Omental fat pad (tissue), 3 donors: ENCODE measurements at regions not wholly inside any gene's neighbourhood (a gene's known extent, or its start where the extent isn't known, plus 50 kb on each side); places are given as distances from the start of the nearest gene placed in this dataset.
"Not testable (repeated sequence)": the region's sequence is repeated elsewhere in the genome, so short reads cannot be mapped to it uniquely, and the experiment has no call there.

Source experiments
- ATAC-seq: fragments of 150-250 bp; one replicate; pipeline ENCODE4 v1.9.1; 2016; ENCODE audit warnings: mild to moderate bottlenecking, moderate library complexity; ENCODE audit not compliant: low FRiP score
- DNase-seq: peaks from one replicate; pipeline ENCODE4 v3.0.0-alpha.2; 2019; ENCODE audit warnings: low spot score
- TF ChIP-seq, protein P1 (sequence below), 3 donors: fragments of 450-650 bp; IDR thresholded peaks; one replicate each; pipeline ENCODE4 v1.5.1; 2016 to 2017; ENCODE audit warnings: antibody characterized with exemption in 3 of 3, mild to moderate bottlenecking in 3 of 3, moderate library complexity in 2 of 3

- DNase-seq (no peak), ATAC-seq (no peak)
- TF ChIP-seq, protein P1, sequence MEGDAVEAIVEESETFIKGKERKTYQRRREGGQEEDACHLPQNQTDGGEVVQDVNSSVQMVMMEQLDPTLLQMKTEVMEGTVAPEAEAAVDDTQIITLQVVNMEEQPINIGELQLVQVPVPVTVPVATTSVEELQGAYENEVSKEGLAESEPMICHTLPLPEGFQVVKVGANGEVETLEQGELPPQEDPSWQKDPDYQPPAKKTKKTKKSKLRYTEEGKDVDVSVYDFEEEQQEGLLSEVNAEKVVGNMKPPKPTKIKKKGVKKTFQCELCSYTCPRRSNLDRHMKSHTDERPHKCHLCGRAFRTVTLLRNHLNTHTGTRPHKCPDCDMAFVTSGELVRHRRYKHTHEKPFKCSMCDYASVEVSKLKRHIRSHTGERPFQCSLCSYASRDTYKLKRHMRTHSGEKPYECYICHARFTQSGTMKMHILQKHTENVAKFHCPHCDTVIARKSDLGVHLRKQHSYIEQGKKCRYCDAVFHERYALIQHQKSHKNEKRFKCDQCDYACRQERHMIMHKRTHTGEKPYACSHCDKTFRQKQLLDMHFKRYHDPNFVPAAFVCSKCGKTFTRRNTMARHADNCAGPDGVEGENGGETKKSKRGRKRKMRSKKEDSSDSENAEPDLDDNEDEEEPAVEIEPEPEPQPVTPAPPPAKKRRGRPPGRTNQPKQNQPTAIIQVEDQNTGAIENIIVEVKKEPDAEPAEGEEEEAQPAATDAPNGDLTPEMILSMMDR (IDR thresholded peaks at IDR 0.05), result no peak
Measured at GRCh38 chr21:14058566-14058965, 152.2 kb downstream of the LIPI start.

DNA sequence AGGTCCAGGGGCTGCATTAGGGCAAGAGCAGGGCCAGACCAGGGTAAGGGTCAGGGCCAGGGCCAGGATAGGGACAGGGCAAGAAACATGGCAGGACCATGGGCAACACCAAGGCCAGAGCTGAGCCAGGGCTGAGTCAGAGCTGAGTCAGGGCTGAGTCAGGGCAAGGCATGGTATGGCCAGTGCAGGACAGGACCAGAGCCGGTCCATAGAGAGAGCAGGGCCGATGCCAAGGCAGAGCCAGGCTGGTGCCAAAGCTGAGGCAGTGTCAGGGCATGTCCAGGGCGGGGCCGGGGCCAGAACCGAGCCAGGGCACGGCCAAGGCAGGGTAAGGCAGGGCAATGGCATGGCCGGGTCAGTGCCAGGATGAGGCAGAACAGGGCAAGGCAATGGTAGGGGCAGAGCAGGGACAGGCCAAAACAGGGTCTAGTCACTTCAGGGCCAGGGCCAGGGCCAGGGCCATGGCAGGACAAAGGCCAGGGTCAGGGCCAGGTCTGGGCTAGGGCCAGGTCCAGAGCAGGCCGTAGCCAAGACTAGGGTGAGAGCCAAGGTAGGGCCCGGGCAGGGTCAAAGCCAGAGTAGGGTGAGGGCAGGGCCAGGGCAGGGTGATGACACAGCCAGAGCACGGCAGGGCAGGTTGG, 152.8 kb downstream of the LIPI start:
- not testable (repeated sequence) for ATAC-seq, DNase-seq

GRCh38 chr21:14057313-14057712, 153.4 kb downstream of the LIPI start:
- DNase-seq (no peak), ATAC-seq (no peak)
- TF ChIP-seq, protein P1 (IDR thresholded peaks at IDR 0.05), result no peak

DNA sequence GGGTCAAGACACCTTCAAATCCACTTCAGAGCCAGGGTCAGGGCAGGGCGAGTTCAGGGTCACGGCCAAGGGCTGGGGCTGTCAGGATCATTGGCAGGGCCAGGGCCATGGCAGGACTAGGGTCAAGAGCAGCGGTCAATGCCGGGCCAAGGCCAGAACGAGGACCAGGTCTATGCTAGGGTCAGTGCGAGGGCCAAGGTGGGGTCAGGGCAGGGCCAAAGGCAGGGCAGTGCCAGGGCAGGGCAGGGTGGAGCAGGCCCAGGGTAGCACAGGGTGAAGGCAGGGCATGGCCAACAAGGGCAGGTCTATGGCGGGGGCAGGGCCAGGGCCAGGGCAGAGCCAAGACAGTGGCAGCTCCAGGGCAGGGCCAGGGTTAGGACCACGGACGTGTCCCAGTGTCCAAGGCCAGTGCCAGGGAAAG, 154.0 kb downstream of the LIPI start:
- DNase-seq (no peak), ATAC-seq (no peak)
- TF ChIP-seq, protein P1 (IDR thresholded peaks at IDR 0.05), result no peak

GRCh38 chr21:14055746-14056515, 154.8 kb downstream of the LIPI start:
- ATAC-seq, DNase-seq: not testable (repeated sequence)

GRCh38 chr21:14054682-14055081, 156.1 kb downstream of the LIPI start:
- ATAC-seq (no peak), DNase-seq (no peak)
- TF ChIP-seq, protein P1 (IDR thresholded peaks at IDR 0.05), result no peak

DNA sequence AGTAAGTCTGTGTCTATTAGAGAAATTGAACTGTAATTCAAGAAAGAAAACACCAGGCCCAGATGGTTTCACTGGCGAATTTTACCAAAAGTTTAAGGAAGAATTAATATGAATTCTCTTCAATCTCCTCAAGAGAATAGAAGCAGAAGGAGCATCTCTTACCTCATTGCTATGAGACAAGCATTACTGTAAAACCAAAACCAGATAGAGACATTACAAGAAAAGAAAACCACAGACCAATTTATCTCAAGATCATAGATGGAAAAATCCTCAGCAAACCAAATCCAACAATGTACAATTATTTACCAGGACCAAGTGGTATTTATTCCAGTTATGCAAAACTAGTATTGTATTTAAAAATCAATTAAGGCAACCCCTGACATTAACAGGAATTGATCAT, 160.6 kb downstream of the LIPI start:
- TF ChIP-seq, protein P1 (IDR thresholded peaks at IDR 0.05), result no peak
- ATAC-seq, result no peak

DNA sequence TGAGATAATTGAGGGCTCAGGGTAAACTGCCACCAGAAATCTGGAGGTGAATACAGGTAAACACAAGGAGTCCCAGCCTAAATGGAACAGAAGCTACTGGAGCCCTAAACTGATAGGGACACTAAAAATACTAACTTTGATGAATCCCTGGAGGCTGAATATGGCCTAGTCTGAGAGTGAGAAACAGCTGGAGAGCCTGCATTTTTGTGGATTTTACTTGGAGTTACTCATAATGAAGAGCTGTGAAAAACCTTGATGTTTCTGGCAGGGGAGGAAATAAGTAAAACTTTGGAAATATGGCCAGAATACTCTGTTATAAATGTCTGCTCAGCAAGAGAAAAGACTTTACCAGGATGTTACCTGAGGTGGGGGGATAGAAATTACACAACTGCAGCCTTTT, 164.4 kb downstream of the LIPI start:
- DNase-seq (no peak), ATAC-seq (no peak)

More for the DNA sequence above, 160.6 kb downstream of the LIPI start:
- DNase-seq, result no peak

More for the DNA sequence above, 164.4 kb downstream of the LIPI start:
- TF ChIP-seq, protein P1 (IDR thresholded peaks at IDR 0.05), result no peak
